HepG2 (cell line): ENCODE measurements at regions not wholly inside any gene's neighbourhood (a gene's known extent, or its start where the extent isn't known, plus 50 kb on each side); places are given as distances from the start of the nearest gene placed in this dataset.

Experiments
- ATAC-seq: fragments of 200-7000 bp; cut with Tn5 transposase; 3 replicates; pipeline ENCODE4 v1.9.1; 2020; ENCODE audit warnings: mild to moderate bottlenecking, moderate library complexity
- BruUV-seq: library from RNA; stranded (reverse); fragments of 400-500 nt; replicated peaks from 2 replicates; lab custom pipeline; 2021; lab: Mats Ljungman, UMichigan
- CTCF ChIA-PET: fragments of 300-600 bp; formaldehyde crosslinking; extraction: SDS; loops from one replicate; lab custom pipeline; 2021; ENCODE audit warnings: low total read pairs, inconsistent platforms, low intra/inter-chr PET ratio; lab: Yijun Ruan, JAX
- POLR2A ChIA-PET: fragments of 350-600 bp; sonication (Branson Sonifier 250); formaldehyde crosslinking; loops from one replicate; lab custom pipeline; 2020; ENCODE audit warnings: antibody characterized with exemption, inconsistent platforms; lab: Yijun Ruan, JAX
- DNase-seq: peaks from one replicate; pipeline ENCODE4 v3.0.0-alpha.2; 2015; ENCODE audit warnings: low spot score
- FAIRE-seq: peaks from 3 replicates; lab custom pipeline; 2011; peaks lifted over from hg19 to GRCh38; lab: Jason Lieb, UNC
- H2AFZ ChIP-seq: one replicate; pipeline ENCODE4 v1.6.1; 2011; ENCODE audit warnings: low read length, inconsistent platforms
- H3K27ac ChIP-seq: fragments of 300-600 bp; 3 replicates; pipeline ENCODE4 v1.8.0; 2011; ENCODE audit warnings: mixed run types, mild to moderate bottlenecking, mixed read lengths, low read length, inconsistent platforms; ENCODE audit not compliant: insufficient read depth; ENCODE audit errors: extremely low read length
- H3K27me3 ChIP-seq, 2 experiments: fragments of 200-600 bp in 1 of 2; 2 replicates in 1 of 2; 3 replicates in 1 of 2; pipeline versions ENCODE4 v1.6.0 to v1.8.0; 2011; ENCODE audit warnings: low read length in 2 of 2, mild to moderate bottlenecking in 2 of 2, moderate library complexity in 2 of 2, inconsistent platforms in 1 of 2; ENCODE audit not compliant: insufficient read depth in 2 of 2, control insufficient read depth in 1 of 2
- H3K36me3 ChIP-seq, 2 experiments: fragments of 200-600 bp in 1 of 2; replicated peaks in 1 of 2; 2 replicates in 1 of 2; 3 replicates in 1 of 2; pipeline versions ENCODE4 v1.5.1 to v1.8.0; 2011; ENCODE audit warnings: low read length in 2 of 2, inconsistent platforms in 1 of 2; ENCODE audit not compliant: insufficient read depth in 2 of 2, control insufficient read depth in 1 of 2
- H3K4me1 ChIP-seq: 2 replicates; pipeline ENCODE4 v1.5.1; 2012; ENCODE audit warnings: low read length, inconsistent platforms; ENCODE audit not compliant: insufficient read depth
- H3K4me2 ChIP-seq: 2 replicates; pipeline ENCODE4 v1.6.0; 2011; ENCODE audit warnings: low read depth, low read length, inconsistent platforms
- H3K4me3 ChIP-seq, 3 experiments: fragments of 200-600 bp in 1 of 3; sonication (generic), shearing (Covaris generic) in 1 of 3; replicated peaks in 1 of 3; 2 replicates each; pipeline ENCODE4 v1.5.1; 2011 to 2016; ENCODE audit warnings: low read length in 3 of 3, inconsistent platforms in 2 of 3, low read depth in 2 of 3, mild to moderate bottlenecking in 2 of 3, control low read depth in 1 of 3, mixed read lengths in 1 of 3; ENCODE audit not compliant: insufficient read depth in 1 of 3
- H3K79me2 ChIP-seq: one replicate; pipeline ENCODE4 v1.6.1; 2011; ENCODE audit warnings: low read length, inconsistent platforms; ENCODE audit not compliant: insufficient read depth
- H3K9ac ChIP-seq: 2 replicates; pipeline ENCODE4 v1.6.0; 2011; ENCODE audit warnings: mild to moderate bottlenecking, low read depth, low read length, inconsistent platforms; ENCODE audit not compliant: insufficient read depth
- H3K9me3 ChIP-seq: 2 replicates; pipeline ENCODE4 v1.5.1; 2012; ENCODE audit warnings: mild to moderate bottlenecking, low read length
- H4K20me1 ChIP-seq: 2 replicates; pipeline ENCODE4 v1.6.0; 2011; ENCODE audit warnings: inconsistent platforms, mild to moderate bottlenecking, low read length, moderate library complexity; ENCODE audit not compliant: insufficient read depth
- DNMT3B ChIP-seq: conservative IDR thresholded peaks from 2 replicates; pipeline ENCODE4 v1.6.1; 2016; ENCODE audit warnings: missing biosample characterization, control low read depth
- FOXP4 ChIP-seq: sonication (generic); formaldehyde crosslinking; IDR thresholded peaks from 2 replicates; pipeline ENCODE4 v1.4.0; 2020; ENCODE audit warnings: missing genetic modification reagents
- RFX5 ChIP-seq: IDR thresholded peaks from 2 replicates; pipeline ENCODE4 v1.6.1; 2011; ENCODE audit warnings: low read depth, low read length, improper control_type of control experiment
- TGIF2 ChIP-seq: IDR thresholded peaks from 2 replicates; pipeline ENCODE4 v1.6.1; 2016; ENCODE audit warnings: control low read depth, missing compliant biosample characterization
- ZNF367 ChIP-seq: sonication (generic); formaldehyde crosslinking; IDR thresholded peaks from 2 replicates; pipeline ENCODE4 v1.4.0; 2020; ENCODE audit warnings: missing genetic modification reagents, borderline replicate concordance
- ZNF629 ChIP-seq: sonication (generic); formaldehyde crosslinking; conservative IDR thresholded peaks from 2 replicates; pipeline ENCODE4 v1.5.0; 2020; ENCODE audit warnings: missing genetic modification reagents
- ZSCAN25 ChIP-seq: sonication (generic); formaldehyde crosslinking; IDR thresholded peaks from 2 replicates; pipeline ENCODE4 v1.8.0; 2022; ENCODE audit warnings: mild to moderate bottlenecking, missing genetic modification reagents
- WGBS: methylation state at CpG from one replicate; pipeline ENCODE4 v1.1.6; 2017; ENCODE audit warnings: low lambda C conversion rate; 5-methylcytosine and 5-hydroxymethylcytosine counted together
- in situ Hi-C: cut with HindIII; loops from 2 replicates; pipeline ENCODE4 v1.10.0; 2017; ENCODE audit warnings: low pct_unique_long_range_greater_than_20kb; ENCODE audit not compliant: extremely low pct_ligation_motif_present
- intact Hi-C: fragments of 100-400 bp; cut with micrococcal nuclease; formaldehyde crosslinking; loops from one replicate; pipeline ENCODE4 v1.10.0; 2022; ENCODE audit not compliant: unreplicated experiment

GRCh38 chr19:29076161-29076560 lies 136.8 kb downstream of the UQCRFS1 start:
- intact Hi-C loops, result no loop called here
- BruUV-seq, result no TSS peak
- Histone ChIP-seq H3K36me3 (no peaks in the 10 kb centered on the region), H3K4me3 (no peak overlapping the region), H3K27me3 (no peaks in the 10 kb centered on the region), H4K20me1 (no peaks in the 10 kb centered on the region), H3K27ac (no peak overlapping the region), H3K79me2 (no peaks in the 10 kb centered on the region), H3K4me2 (no peak overlapping the region), H3K4me1 (0 out of 2 replicates have a peak, but pooled peaks cover 6% of the 10 kb centered on the region), H3K9me3 (no peaks in the 10 kb centered on the region), H2AFZ (no peak overlapping the region)
- CTCF ChIA-PET, result no interaction called here
- FAIRE-seq, result no peak
- TF ChIP-seq RFX5, result no peak
- no peak for TF ChIP-seq FOXP4 (CRISPR knock-in tag)
- no peak for TF ChIP-seq ZNF629 (CRISPR knock-in tag)
- no peak for TF ChIP-seq DNMT3B (CRISPR knock-in tag)
- TF ChIP-seq TGIF2, result no peak
- TF ChIP-seq, all 625 proteins: peak for 0
- POLR2A ChIA-PET, result no interaction called here
- WGBS, result 0% methylated on average over 2 of the region's 4 CpGs
- no peak overlapping the region for H3K9ac ChIP-seq
- DNase-seq, result no peak
- in situ Hi-C loops, result no loop called here
- no peak for ATAC-seq

DNA sequence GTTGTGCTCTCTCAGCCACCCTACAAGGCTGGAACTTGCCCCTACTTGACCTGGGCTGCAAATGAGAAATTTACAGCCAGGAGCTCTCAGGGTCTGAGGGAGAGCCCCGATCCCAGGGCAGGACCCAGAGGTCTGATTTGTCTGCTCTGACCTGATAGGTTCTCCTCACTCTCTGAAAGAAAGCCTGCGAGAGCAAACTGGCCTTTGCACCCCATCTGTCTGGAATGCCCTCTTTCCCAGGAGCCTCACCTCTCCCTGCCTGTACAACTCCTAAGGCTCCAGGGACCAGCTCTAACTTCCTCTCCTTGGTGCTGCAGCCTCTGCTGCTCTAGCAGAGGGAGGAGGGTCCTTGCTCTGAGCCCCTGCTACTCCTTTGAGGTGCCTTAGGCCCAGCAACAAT lies 137.8 kb downstream of the UQCRFS1 start:
- no peak overlapping the region for H3K4me2 ChIP-seq
- no peaks in the 10 kb centered on the region for H3K9me3 ChIP-seq
- POLR2A ChIA-PET, result no interaction called here
- 0% methylated on average over 1 of the region's 2 CpGs for WGBS
- 0 out of 2 replicates have a peak, but pooled peaks cover 6% of the 10 kb centered on the region for H3K4me1 ChIP-seq
- in situ Hi-C loops, result no loop called here
- no peak overlapping the region for H3K4me3 ChIP-seq
- H3K27ac ChIP-seq, result no peak overlapping the region
- ATAC-seq, result peak; percentile 80
- H3K36me3 ChIP-seq, result no peaks in the 10 kb centered on the region
- intact Hi-C loops, result no loop called here
- H3K9ac ChIP-seq, result no peak overlapping the region
- no peaks in the 10 kb centered on the region for H4K20me1 ChIP-seq
- TF ChIP-seq ZSCAN25 (CRISPR knock-in tag) (peak; percentile 72; the same call in 1 of the 2 replicates), ZNF367 (CRISPR knock-in tag) (no peak)
- TF ChIP-seq, all 625 proteins: peak for 1
- Histone ChIP-seq H3K27me3 (no peaks in the 10 kb centered on the region), H2AFZ (no peak overlapping the region), H3K79me2 (no peaks in the 10 kb centered on the region)
- CTCF ChIA-PET, result no interaction called here
- no TSS peak for BruUV-seq
- DNase-seq (no peak), FAIRE-seq (no peak)
